MG63 (cell line): ENCODE measurements at regions not wholly inside any gene's neighbourhood (a gene's known extent, or its start where the extent isn't known, plus 50 kb on each side); places are given as distances from the start of the nearest gene placed in this dataset.
A peak's percentile ranks its signal among the peaks of the same experiment; 100 is the strongest.

Experiments
- DNase-seq: peaks from one replicate; pipeline ENCODE4 v3.0.0-alpha.2; 2020
- H3K27me3 ChIP-seq: fragments of 250-450 bp; sonication (Bioruptor Pico); 2 replicates; pipeline ENCODE4 v1.5.1; 2020; ENCODE audit warnings: mild to moderate bottlenecking, moderate library complexity
- H3K36me3 ChIP-seq: fragments of 250-450 bp; sonication (Bioruptor Pico); 2 replicates; pipeline ENCODE4 v1.5.1; 2020; ENCODE audit warnings: mild to moderate bottlenecking, moderate library complexity
- H3K4me3 ChIP-seq: fragments of 250-450 bp; sonication (Bioruptor Pico); 2 replicates; pipeline ENCODE4 v1.5.1; 2020; ENCODE audit warnings: mild to moderate bottlenecking, moderate library complexity
- H3K9me3 ChIP-seq: fragments of 250-450 bp; sonication (Bioruptor Pico); 2 replicates; pipeline ENCODE4 v1.5.1; 2020; ENCODE audit warnings: mild to moderate bottlenecking, moderate library complexity

- no peak for DNase-seq
- no peaks in the 10 kb centered on the region for H3K27me3 ChIP-seq
- no peaks in the 10 kb centered on the region for H3K36me3 ChIP-seq
- no peaks in the 10 kb centered on the region; the same call in 1 of the 2 replicates for H3K9me3 ChIP-seq
- H3K4me3 ChIP-seq, result no peak overlapping the region
These were observed 341.6 kb upstream of the NT5C1B start for GRCh38 chr2:18930971-18931370.

GRCh38 chr2:18927525-18928232, 338.3 kb upstream of the NT5C1B start:
- Histone ChIP-seq H3K9me3 (no peaks in the 10 kb centered on the region; the same call in 1 of the 2 replicates), H3K27me3 (no peaks in the 10 kb centered on the region), H3K4me3 (no peak overlapping the region), H3K36me3 (no peaks in the 10 kb centered on the region)
- no peak for DNase-seq

- DNase-seq, result no peak
- Histone ChIP-seq H3K9me3 (no peaks in the 10 kb centered on the region; the same call in 1 of the 2 replicates), H3K36me3 (no peaks in the 10 kb centered on the region), H3K27me3 (no peaks in the 10 kb centered on the region), H3K4me3 (no peak overlapping the region)
These were observed 337.5 kb upstream of the NT5C1B start for GRCh38 chr2:18926631-18927524.

- H3K36me3 ChIP-seq, result no peaks in the 10 kb centered on the region
- DNase-seq, result no peak
- H3K27me3 ChIP-seq, result no peaks in the 10 kb centered on the region
- no peaks in the 10 kb centered on the region; the same call in 1 of the 2 replicates for H3K9me3 ChIP-seq
- H3K4me3 ChIP-seq, result no peak overlapping the region
These were observed 335.9 kb upstream of the NT5C1B start for GRCh38 chr2:18925296-18925695.

GRCh38 chr2:18924886-18925285, 335.5 kb upstream of the NT5C1B start:
- Histone ChIP-seq H3K4me3 (no peak overlapping the region), H3K27me3 (no peaks in the 10 kb centered on the region), H3K36me3 (no peaks in the 10 kb centered on the region), H3K9me3 (no peaks in the 10 kb centered on the region; the same call in 1 of the 2 replicates)
- no peak for DNase-seq

- Histone ChIP-seq H3K36me3 (no peaks in the 10 kb centered on the region), H3K9me3 (no peaks in the 10 kb centered on the region; the same call in 1 of the 2 replicates), H3K4me3 (no peak overlapping the region), H3K27me3 (no peaks in the 10 kb centered on the region)
- DNase-seq, result no peak
These were observed 335.0 kb upstream of the NT5C1B start for GRCh38 chr2:18924386-18924785.

- Histone ChIP-seq H3K27me3 (no peaks in the 10 kb centered on the region), H3K9me3 (no peaks in the 10 kb centered on the region; the same call in 1 of the 2 replicates), H3K4me3 (no peak overlapping the region), H3K36me3 (no peaks in the 10 kb centered on the region)
- no peak for DNase-seq
These were observed 332.9 kb upstream of the NT5C1B start for GRCh38 chr2:18922276-18922675.

GRCh38 chr2:18918280-18918679, 328.9 kb upstream of the NT5C1B start:
- no peaks in the 10 kb centered on the region for H3K9me3 ChIP-seq
- no peak for DNase-seq
- no peaks in the 10 kb centered on the region for H3K27me3 ChIP-seq
- H3K4me3 ChIP-seq, result no peak overlapping the region
- H3K36me3 ChIP-seq, result no peaks in the 10 kb centered on the region

- H3K9me3 ChIP-seq, result no peaks in the 10 kb centered on the region
- no peak for DNase-seq
- no peak overlapping the region for H3K4me3 ChIP-seq
- no peaks in the 10 kb centered on the region for H3K36me3 ChIP-seq
- no peaks in the 10 kb centered on the region for H3K27me3 ChIP-seq
These were observed 325.9 kb upstream of the NT5C1B start for GRCh38 chr2:18915227-18915626.

GRCh38 chr2:18913512-18913911, 324.1 kb upstream of the NT5C1B start:
- Histone ChIP-seq H3K36me3 (no peaks in the 10 kb centered on the region), H3K4me3 (no peak overlapping the region), H3K27me3 (no peaks in the 10 kb centered on the region), H3K9me3 (no peaks in the 10 kb centered on the region)
- no peak for DNase-seq

GRCh38 chr2:18912225-18912888, 323.0 kb upstream of the NT5C1B start:
- Histone ChIP-seq H3K4me3 (no peak overlapping the region), H3K9me3 (no peaks in the 10 kb centered on the region), H3K27me3 (no peaks in the 10 kb centered on the region), H3K36me3 (no peaks in the 10 kb centered on the region)
- DNase-seq, result no peak

- DNase-seq, result no peak
- Histone ChIP-seq H3K4me3 (no peak overlapping the region), H3K36me3 (no peaks in the 10 kb centered on the region), H3K27me3 (no peaks in the 10 kb centered on the region), H3K9me3 (no peaks in the 10 kb centered on the region)
These were observed 322.0 kb upstream of the NT5C1B start for GRCh38 chr2:18911416-18911815.

- Histone ChIP-seq H3K9me3 (no peaks in the 10 kb centered on the region), H3K4me3 (no peak overlapping the region), H3K27me3 (no peaks in the 10 kb centered on the region), H3K36me3 (no peaks in the 10 kb centered on the region)
- DNase-seq, result peak; percentile 37
These were observed 321.5 kb upstream of the NT5C1B start for GRCh38 chr2:18910843-18911242.

- DNase-seq, result no peak
- no peaks in the 10 kb centered on the region for H3K27me3 ChIP-seq
- H3K4me3 ChIP-seq, result no peak overlapping the region
- 0 out of 2 replicates have a peak, but pooled peaks cover 2% of the 10 kb centered on the region for H3K9me3 ChIP-seq
- H3K36me3 ChIP-seq, result no peaks in the 10 kb centered on the region
These were observed 318.6 kb upstream of the NT5C1B start for GRCh38 chr2:18907937-18908336.

- H3K9me3 ChIP-seq, result 0 out of 2 replicates have a peak, but pooled peaks cover 2% of the 10 kb centered on the region
- no peaks in the 10 kb centered on the region for H3K36me3 ChIP-seq
- DNase-seq, result no peak
These were observed 318.1 kb upstream of the NT5C1B start for GRCh38 chr2:18907508-18907907.

GRCh38 chr2:18903750-18904149, 314.4 kb upstream of the NT5C1B start:
- no peaks in the 10 kb centered on the region for H3K27me3 ChIP-seq
- H3K36me3 ChIP-seq, result no peaks in the 10 kb centered on the region
- DNase-seq, result no peak
- H3K4me3 ChIP-seq, result no peak overlapping the region
- H3K9me3 ChIP-seq, result 0 out of 2 replicates have a peak, but pooled peaks cover 2% of the 10 kb centered on the region

More at GRCh38 chr2:18907508-18907907, 318.1 kb upstream of the NT5C1B start:
- no peaks in the 10 kb centered on the region for H3K27me3 ChIP-seq
- H3K4me3 ChIP-seq, result no peak overlapping the region

GRCh38 chr2:18901242-18901641, 311.9 kb upstream of the NT5C1B start:
- Histone ChIP-seq H3K36me3 (no peaks in the 10 kb centered on the region), H3K9me3 (0 out of 2 replicates have a peak, but pooled peaks cover 2% of the 10 kb centered on the region), H3K27me3 (no peaks in the 10 kb centered on the region), H3K4me3 (no peak overlapping the region)
- no peak for DNase-seq
